ENCODE measurements at regions not wholly inside any gene's neighbourhood (a gene's known extent, or its start where the extent isn't known, plus 50 kb on each side); places are given as distances from the start of the nearest gene placed in this dataset.
"Not testable (repeated sequence)": the region's sequence is repeated elsewhere in the genome, so short reads cannot be mapped to it uniquely, and the experiment has no call there.

GRCh38 chr7:53351681-53352080, 316.2 kb downstream of the POM121L12 start:
- TF ChIP-seq CTCF (IDR thresholded peaks at IDR 0.05; ENCODE audit: low read depth, low read length, missing control alignments), result no peak
- DNase-seq (ENCODE audit: extremely low read depth, low read depth), result no peak
- H3K4me3 ChIP-seq (replicated peaks; ENCODE audit: low read depth, low read length), result no peak overlapping the region

- H3K4me3 ChIP-seq (replicated peaks; ENCODE audit: low read depth, low read length), result no peak overlapping the region
- DNase-seq (ENCODE audit: extremely low read depth, low read depth), result no peak
- TF ChIP-seq CTCF (IDR thresholded peaks at IDR 0.05; ENCODE audit: low read depth, low read length, missing control alignments), result no peak
Measured at GRCh38 chr7:53358269-53358668, 322.8 kb downstream of the POM121L12 start.

GRCh38 chr7:53383131-53383530, 347.7 kb downstream of the POM121L12 start:
- DNase-seq (ENCODE audit: extremely low read depth, low read depth), result no peak
- TF ChIP-seq CTCF (IDR thresholded peaks at IDR 0.05; ENCODE audit: low read depth, low read length, missing control alignments), result no peak
- H3K4me3 ChIP-seq (replicated peaks; ENCODE audit: low read depth, low read length), result no peak overlapping the region

- not testable (repeated sequence) for DNase-seq (ENCODE audit: extremely low read depth, low read depth); H3K4me3 ChIP-seq (replicated peaks; ENCODE audit: low read depth, low read length)
Measured at GRCh38 chr7:53385239-53385638, 349.8 kb downstream of the POM121L12 start.

- no peak for DNase-seq (ENCODE audit: extremely low read depth, low read depth)
- no peak overlapping the region for H3K4me3 ChIP-seq (replicated peaks; ENCODE audit: low read depth, low read length)
- no peak for TF ChIP-seq CTCF (IDR thresholded peaks at IDR 0.05; ENCODE audit: low read depth, low read length, missing control alignments)
Measured at GRCh38 chr7:53387515-53387914, 352.1 kb downstream of the POM121L12 start.

- no peak for TF ChIP-seq CTCF (IDR thresholded peaks at IDR 0.05; ENCODE audit: low read depth, low read length, missing control alignments)
- no peak overlapping the region for H3K4me3 ChIP-seq (replicated peaks; ENCODE audit: low read depth, low read length)
- DNase-seq (ENCODE audit: extremely low read depth, low read depth), result no peak
Measured at GRCh38 chr7:53397911-53398310, 362.5 kb downstream of the POM121L12 start.

GRCh38 chr7:53398566-53398965, 363.1 kb downstream of the POM121L12 start:
- no peak overlapping the region for H3K4me3 ChIP-seq (replicated peaks; ENCODE audit: low read depth, low read length)
- no peak for TF ChIP-seq CTCF (IDR thresholded peaks at IDR 0.05; ENCODE audit: low read depth, low read length, missing control alignments)
- no peak for DNase-seq (ENCODE audit: extremely low read depth, low read depth)

Measured in HFF-Myc (cell line).